OCI-LY7 (cell line): ENCODE measurements at regions not wholly inside any gene's neighbourhood (a gene's known extent, or its start where the extent isn't known, plus 50 kb on each side); places are given as distances from the start of the nearest gene placed in this dataset.

ENCODE experiments used
- EZH2phosphoT487 ChIP-seq: fragments of 200-600 bp; sonication (generic); IDR thresholded peaks from 2 replicates; pipeline ENCODE4 v1.6.1; 2018; ENCODE audit warnings: low read depth, borderline replicate concordance, mild to moderate bottlenecking, mixed run types, antibody characterized with exemption, low read length, moderate library complexity, mixed read lengths
- TF ChIP-seq, protein P1 (sequence below): fragments of 200-600 bp; sonication (generic); conservative IDR thresholded peaks from 2 replicates; pipeline ENCODE4 v1.5.1; 2014; ENCODE audit warnings: mild to moderate bottlenecking, antibody characterized with exemption, low read length, moderate library complexity, mixed read lengths

DNA sequence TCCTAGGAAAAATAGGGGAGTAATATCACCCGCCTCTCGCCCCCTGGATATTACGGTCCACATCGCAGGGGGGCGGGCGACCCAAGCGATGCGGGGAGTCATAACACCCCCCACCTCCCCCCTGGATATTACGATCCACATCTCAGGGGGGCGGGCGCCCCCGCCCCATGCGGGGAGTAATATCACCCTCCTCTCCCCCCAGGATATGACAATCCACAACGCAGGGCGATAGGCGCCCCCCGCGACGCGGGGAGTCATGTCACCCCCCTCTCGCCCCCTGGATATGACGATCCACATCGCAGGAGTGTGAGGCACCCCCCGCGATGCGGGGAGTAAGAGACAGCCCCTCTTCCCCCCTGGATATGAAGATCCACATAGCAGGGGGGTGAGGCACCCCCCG, 684.4 kb upstream of the PCDH9 start:
- TF ChIP-seq, protein P1, sequence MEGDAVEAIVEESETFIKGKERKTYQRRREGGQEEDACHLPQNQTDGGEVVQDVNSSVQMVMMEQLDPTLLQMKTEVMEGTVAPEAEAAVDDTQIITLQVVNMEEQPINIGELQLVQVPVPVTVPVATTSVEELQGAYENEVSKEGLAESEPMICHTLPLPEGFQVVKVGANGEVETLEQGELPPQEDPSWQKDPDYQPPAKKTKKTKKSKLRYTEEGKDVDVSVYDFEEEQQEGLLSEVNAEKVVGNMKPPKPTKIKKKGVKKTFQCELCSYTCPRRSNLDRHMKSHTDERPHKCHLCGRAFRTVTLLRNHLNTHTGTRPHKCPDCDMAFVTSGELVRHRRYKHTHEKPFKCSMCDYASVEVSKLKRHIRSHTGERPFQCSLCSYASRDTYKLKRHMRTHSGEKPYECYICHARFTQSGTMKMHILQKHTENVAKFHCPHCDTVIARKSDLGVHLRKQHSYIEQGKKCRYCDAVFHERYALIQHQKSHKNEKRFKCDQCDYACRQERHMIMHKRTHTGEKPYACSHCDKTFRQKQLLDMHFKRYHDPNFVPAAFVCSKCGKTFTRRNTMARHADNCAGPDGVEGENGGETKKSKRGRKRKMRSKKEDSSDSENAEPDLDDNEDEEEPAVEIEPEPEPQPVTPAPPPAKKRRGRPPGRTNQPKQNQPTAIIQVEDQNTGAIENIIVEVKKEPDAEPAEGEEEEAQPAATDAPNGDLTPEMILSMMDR: no peak
- TF ChIP-seq EZH2phosphoT487: no peak
